CD4-positive, alpha-beta T cell treated with Interleukin-10 for 1 hour (primary cell): ENCODE measurements at regions not wholly inside any gene's neighbourhood (a gene's known extent, or its start where the extent isn't known, plus 50 kb on each side); places are given as distances from the start of the nearest gene placed in this dataset.
A peak's percentile ranks its signal among the peaks of the same experiment; 100 is the strongest.

Experiments
- DNase-seq: peaks from one replicate; pipeline ENCODE4 v3.0.0-alpha.2; 2020

DNA sequence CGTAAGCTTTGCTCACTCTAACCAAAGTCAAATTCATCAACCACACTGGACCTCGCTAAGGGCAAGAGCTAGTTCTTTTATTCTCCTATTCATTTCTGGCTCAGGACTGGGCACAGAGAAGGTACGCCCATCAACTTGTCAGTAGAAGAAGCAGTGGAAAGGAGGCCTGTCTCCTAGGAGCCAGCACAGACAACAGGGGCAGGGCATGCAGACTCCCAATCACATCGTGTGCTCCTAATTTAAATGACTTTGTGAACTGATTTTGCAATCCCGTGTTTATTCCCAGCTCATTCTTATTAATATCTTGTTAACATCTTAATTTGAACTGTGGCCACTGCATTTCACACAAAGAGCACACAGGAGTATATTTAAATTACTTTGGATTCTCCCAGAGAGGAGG lies 161.1 kb upstream of the BCL6 start:
- DNase-seq = no peak

- no peak for DNase-seq
These were observed 161.7 kb upstream of the BCL6 start for GRCh38 chr3:187906920-187907319.

DNA sequence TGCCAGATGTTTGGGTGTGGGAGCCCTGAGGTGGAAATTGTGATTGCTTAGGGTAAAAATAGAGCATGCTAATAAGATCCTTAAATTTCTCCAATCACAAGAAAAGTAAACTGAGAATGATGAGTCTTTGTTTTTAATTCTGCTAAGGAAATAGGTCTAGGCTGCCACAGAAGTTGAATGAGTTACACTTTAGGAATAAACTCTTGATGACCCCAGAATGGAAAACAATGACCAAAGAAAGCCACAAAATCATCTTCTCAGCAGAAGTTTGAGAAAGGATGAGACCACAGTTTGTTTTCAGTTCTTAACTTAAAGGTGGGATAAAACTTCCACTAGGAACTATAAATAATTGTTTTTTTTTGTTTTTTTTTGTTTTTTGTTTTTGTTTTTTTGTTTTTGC lies 164.6 kb upstream of the BCL6 start:
- no peak for DNase-seq

DNA sequence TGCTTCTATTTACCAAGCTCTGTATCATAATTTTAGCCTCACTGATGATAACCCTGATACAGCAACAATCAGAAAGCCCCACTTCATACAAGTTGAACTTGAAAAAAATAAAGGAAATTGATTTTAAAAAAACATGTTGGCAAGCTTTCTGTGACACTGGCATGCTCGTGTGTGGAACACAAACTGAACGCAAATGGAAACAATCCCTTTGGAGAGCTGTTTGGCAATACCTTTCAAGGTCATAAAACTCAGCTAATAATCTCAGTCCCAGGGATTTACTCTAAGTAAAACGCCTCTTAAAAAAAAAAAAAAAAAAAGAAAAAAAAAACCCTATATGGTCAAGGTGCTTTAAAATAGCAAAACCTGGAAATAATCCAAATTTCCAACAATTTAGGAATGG lies 166.7 kb upstream of the BCL6 start:
- no peak for DNase-seq

GRCh38 chr3:187913617-187914033 lies 168.4 kb upstream of the BCL6 start:
- DNase-seq = no peak

GRCh38 chr3:187914231-187914630 lies 169.0 kb upstream of the BCL6 start:
- DNase-seq = no peak

- DNase-seq = no peak
These were observed 170.8 kb upstream of the BCL6 start for GRCh38 chr3:187916072-187916471.

DNA sequence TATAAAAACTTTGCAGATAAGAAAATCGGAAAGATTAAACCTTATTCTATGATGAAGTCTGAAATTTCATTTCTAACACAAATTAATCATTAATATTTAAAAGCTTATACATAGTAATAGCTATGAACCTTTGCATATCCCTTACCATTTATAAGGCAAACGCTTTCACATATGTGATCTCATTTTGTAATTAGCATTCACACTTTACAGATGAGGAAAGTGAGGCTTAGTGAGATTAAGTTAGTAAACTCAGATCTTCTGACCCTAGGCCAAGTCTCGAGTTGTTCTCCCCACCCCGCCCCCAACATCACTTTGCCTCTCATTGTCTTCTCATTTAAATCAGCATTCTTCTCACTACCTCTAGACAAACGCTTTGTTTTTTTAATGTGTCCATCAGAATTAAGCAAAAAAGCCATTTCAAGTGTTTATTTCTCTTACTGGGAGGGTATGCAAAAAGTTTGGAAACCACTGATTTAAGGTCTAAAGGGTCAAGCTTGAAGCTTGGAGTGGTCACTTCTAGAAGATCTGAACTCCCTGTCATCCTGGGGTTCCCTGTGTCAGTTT lies 172.9 kb upstream of the BCL6 start:
- DNase-seq = no peak

DNA sequence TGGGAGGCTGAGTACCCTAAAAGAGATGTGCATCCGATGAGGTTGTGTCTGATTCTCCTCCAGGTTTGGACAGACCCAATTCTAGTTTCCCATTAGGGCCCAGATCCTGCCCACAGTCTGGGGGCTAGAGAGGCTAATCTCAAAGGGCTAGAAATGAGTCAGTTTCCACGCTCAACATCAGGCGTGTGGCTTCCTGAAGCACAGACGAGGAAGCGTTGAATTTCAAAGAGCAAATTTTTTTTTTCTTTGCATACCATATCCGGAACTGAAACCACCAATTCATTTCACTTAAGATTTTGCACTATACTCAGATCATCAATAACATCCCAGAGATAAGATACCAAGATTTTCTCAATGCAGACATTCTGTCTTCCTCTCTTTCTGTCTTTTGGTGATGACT lies 173.8 kb upstream of the BCL6 start:
- peak; percentile 70 for DNase-seq

GRCh38 chr3:187919544-187919943 lies 174.3 kb upstream of the BCL6 start:
- DNase-seq = peak; percentile 18

DNA sequence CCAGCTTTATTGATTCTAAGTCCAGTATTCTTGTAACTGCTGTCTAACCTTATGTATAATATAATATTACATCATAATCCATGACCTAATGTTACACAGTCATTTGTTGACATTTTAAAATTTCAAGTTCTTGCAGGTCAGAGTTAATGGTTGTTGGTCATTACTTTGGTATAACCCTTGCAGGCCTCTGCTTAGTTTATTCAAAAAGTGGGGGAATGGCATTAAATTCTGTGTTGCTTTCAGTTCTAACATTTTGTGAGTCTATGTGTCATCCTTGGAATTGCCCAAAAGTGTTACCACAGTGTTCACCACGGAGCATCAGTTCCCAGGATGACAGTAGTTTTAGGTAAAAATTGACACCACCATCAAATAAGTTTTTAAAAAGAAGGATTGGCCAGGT lies 174.8 kb upstream of the BCL6 start:
- DNase-seq = no peak

- no peak for DNase-seq
These were observed 175.6 kb upstream of the BCL6 start for GRCh38 chr3:187920913-187921312.

- no peak for DNase-seq
These were observed 176.3 kb upstream of the BCL6 start for GRCh38 chr3:187921391-187922074.

DNA sequence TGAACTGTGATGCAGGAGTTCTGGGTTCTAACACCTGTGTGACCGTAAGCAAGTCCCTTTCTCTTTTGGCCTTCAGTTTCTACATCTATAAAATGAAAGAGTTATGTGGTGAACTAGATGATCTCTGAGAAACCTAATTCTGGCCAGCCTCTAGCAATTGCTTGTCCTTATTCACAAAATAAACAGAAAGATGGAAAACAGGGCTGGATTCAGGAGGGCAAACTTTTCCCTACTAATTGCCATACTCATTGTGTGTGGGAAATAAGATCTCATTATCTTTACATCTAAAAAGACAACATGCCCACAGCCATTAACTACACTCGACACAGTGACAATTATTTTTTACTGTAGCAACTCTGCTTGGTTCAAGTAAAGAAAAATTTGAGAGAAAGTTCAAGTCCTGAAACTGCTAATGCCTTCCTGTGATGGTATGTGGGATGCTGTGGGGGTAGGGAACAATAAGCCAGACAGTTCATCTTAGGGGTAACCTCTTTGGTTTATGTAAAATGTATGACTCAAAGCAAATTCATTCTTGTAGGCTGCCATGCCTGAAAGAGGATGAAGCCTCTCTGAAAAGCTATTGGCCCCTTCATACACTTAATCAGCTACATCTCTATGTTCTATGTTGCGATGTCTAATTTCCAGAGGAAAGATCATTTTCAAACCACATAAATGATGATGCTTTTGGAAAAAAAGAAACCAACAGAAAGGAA lies 177.6 kb upstream of the BCL6 start:
- DNase-seq = no peak

DNA sequence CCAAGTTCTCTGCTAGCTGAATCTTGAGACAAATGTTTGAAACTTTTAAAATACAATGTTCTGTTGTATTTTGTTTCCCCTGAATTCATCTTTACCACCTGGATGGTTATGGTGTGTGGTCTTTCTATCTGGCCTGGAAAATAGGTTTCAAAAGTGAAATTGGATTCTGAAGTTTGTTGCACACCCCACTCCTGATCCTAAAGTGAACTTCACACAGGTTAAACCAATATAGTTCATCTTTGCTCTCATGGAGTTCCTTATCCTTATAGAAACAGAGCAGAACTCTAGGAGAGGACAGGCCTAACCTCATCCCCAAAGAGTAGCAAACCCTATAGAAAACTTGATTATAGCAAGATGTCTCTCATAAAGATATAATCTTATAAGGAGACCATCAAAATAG lies 179.4 kb upstream of the BCL6 start:
- no peak for DNase-seq

GRCh38 chr3:187925326-187925725 lies 180.1 kb upstream of the BCL6 start:
- DNase-seq = no peak

GRCh38 chr3:187926620-187927019 lies 181.4 kb upstream of the BCL6 start:
- DNase-seq = no peak

DNA sequence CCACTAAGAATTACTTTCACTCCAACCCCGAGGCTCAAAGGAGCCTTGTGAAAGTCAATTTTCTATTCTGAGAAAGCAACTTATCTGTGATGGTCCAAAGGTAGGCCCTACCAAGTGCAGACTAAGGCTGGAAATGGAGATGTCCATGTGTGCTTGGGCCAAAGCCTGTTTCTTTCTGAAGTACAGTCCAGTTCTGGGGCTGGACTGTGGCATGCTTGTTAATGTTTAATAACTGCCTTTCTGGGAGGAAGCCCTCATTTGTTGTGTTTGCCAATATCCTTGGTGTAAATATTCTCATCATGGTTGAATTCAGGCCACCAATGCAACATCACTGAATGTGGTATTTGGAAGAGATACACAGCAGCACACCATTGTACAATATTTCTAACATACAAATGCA lies 182.3 kb upstream of the BCL6 start:
- DNase-seq = no peak

GRCh38 chr3:187929112-187929816 lies 184.0 kb upstream of the BCL6 start:
- DNase-seq = no peak

- DNase-seq = no peak
These were observed 184.8 kb upstream of the BCL6 start for GRCh38 chr3:187930021-187930420.

DNA sequence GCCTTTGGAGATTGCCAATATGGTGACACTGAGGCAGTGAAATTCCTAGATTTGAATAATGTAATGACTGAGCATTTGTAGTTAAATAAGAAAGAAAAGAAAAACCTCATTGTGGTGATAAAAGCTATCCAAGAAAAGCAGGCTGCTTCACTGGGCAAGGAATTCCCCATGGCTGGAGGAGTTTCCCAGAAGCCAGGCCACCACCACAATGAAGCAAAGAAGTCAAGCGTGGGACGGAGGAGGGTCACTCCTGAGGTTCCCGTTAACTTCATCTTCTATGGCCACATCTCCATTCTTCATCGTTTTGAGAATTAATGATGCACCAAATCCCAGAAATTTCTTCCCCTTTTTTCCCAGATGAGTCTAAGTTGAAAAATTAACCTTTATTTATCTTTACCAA lies 185.8 kb upstream of the BCL6 start:
- DNase-seq = no peak

- DNase-seq = no peak
These were observed 186.6 kb upstream of the BCL6 start for GRCh38 chr3:187931770-187932278.

GRCh38 chr3:187932530-187932929 lies 187.3 kb upstream of the BCL6 start:
- DNase-seq = no peak
